GM12891 (cell line): ENCODE measurements at regions not wholly inside any gene's neighbourhood (a gene's known extent, or its start where the extent isn't known, plus 50 kb on each side); places are given as distances from the start of the nearest gene placed in this dataset.

ENCODE experiments used
- POLR2A ChIP-seq: IDR thresholded peaks from 2 replicates; pipeline ENCODE4 v1.6.1; 2011; ENCODE audit warnings: low read depth, low read length, control low read depth
- TAF1 ChIP-seq: IDR thresholded peaks from 2 replicates; pipeline ENCODE4 v1.6.1; 2011; ENCODE audit warnings: low read depth, low read length, control low read depth

GRCh38 chr3:118671192-118671591 lies 363.5 kb downstream of the IGSF11 start:
- TF ChIP-seq POLR2A (no peak), TAF1 (no peak)
